NCI-H460 (cell line): ENCODE measurements at regions not wholly inside any gene's neighbourhood (a gene's known extent, or its start where the extent isn't known, plus 50 kb on each side); places are given as distances from the start of the nearest gene placed in this dataset.
"Not testable (repeated sequence)": the region's sequence is repeated elsewhere in the genome, so short reads cannot be mapped to it uniquely, and the experiment has no call there.

Experiments
- DNase-seq: peaks from one replicate; pipeline ENCODE4 v3.0.0-alpha.2; 2016; ENCODE audit warnings: low read depth; ENCODE audit errors: extremely low read depth

DNA sequence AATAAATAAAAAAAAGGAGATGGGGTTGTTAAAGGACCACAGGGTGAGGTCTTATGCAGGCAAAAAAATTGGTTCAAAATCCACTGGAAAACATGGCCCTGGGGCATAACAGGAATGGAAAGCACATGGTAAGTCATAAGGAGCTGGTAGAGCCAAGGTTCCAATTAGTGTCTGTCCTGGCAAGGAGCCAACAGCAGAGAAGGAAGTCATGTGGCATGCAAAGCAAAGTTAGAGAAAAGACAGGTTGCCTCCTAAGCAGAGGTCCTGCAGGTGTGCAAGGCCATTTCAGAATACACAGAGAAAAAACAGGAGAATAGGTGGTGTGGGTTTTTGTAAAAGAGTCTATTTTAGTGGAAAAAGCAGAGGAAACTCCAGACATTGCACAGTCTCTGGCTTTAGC lies 1881.7 kb downstream of the ARAP2 start:
- DNase-seq = no peak

DNA sequence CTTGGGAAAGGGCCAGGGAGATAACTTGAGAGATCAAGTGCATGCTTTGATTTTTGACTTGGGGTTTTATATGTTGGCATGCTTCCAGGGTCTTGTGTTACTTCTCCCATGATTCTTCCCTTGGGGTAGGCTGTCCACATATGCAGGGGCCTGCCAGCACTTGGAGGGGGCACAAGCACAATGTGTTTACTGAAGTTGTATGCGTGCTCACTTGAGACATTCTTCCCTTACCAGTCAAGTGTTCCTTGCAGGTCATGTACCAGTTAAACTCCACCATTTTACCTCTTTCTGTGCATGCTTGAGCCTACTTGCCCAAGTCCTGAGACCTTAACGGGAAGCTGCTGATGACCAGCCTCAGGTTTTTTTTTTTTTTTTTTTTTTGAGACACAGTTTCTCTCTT lies 1880.5 kb downstream of the ARAP2 start:
- no peak for DNase-seq

DNA sequence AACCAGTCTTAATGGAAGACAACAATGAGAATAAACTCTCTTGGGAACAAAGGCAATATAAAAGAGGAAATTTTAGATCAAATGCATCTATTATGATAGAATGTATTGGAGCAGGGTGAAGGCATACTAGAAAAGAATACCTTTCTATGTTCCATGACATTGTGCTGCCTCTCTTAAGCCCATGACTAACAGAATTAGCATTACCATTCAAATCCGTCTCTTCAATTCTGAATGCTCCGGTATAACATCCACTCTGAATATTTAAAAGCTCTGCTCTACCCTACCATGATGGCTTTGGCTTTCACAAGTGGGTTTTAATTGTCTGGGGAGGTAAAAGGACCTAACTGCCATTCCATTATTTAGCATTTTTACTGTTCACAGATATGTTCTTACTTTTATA lies 1878.4 kb downstream of the ARAP2 start:
- no peak for DNase-seq

DNA sequence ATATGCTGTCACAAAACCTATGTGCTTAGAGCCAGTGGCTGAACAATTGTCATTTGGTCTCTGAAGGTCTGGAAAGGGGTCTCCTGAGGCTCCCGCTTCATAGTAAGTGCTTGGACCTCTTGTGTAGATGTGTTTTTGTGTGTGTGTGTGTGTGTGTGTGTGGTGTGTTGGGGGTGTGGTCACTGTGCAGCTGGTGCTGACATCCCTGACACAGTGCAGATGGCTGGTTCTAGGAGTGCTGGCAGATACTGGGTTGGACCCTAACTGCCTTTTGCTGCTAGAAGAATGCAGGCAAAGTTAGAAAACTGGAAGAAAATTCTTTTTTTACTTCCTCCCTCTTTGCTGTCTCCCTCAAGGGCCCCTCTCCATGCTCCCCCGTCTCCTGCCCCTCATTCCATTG lies 1872.6 kb downstream of the ARAP2 start:
- no peak for DNase-seq

DNA sequence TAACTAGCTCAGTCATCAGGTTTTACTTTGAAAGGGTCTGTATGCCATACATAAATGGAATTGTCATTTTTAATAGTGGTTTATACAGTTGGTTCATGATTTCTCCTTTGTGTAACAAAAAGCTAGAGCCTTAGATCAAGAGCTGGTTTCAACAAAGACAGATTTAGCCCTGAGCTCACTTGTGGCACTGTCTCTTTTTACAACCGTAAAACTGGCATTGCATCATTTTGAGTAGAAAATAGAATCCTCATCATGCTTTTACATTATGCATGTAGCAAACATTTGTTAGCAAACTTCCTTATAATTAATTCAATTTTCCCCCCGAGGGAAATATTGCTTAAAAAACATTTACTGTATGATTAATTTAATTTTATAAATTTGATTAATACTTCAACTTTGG lies 1871.5 kb downstream of the ARAP2 start:
- no peak for DNase-seq

DNA sequence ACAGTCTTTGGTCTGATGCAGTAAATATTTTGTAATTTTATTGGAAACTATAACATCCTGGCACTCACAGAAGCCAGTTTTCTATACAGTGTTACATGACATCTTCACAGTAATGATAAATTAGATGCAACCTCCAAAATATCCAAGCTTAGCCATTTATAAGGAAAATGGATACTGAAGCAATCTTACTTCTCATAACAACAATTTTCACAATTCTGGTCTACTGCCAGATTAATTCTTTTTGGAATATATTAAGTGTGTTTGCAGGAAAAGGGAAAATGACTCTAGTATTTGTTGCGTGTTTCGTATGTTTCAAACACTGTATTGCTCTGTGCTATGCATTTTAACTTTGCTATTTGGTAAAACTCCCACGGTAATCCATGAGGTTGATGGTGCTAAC lies 1870.9 kb downstream of the ARAP2 start:
- DNase-seq = no peak

DNA sequence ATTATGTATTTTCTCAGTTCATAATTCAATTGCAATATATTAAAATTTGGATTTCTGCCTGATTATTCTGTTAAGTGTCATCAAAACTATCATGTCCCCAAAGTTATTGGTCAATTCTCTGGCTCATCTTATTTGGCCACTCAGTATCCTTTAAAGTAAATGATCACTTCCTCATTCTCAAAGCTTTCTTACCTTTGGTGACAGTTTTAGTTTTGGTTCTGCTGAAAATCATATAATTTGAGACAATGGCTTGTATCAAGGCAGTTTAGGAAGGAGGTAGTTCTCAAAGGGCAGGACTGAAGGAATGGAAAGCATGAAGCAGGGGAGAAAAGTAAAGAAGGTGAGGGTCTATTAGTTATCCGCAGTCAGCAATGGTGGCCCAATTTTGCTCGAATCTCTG lies 1832.1 kb downstream of the ARAP2 start:
- DNase-seq = no peak

DNA sequence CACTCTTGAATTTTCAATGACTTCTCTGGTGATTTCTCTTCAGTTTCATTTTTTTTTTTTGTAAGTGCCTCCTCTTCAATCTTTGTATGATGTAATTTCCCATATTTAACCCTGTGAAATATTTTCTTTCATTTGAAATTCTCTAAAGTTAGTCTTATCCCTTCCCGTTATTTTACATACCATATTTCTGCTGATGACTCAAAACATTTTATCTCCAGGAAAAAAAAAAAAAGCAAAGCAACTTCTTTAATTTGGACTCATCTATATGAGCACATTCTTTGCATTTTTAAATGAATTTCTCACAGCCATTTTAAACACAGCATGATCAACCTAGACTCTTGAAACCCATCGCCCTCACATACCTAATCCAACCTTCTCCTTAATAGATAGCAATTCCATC lies 1831.4 kb downstream of the ARAP2 start:
- DNase-seq = no peak

DNA sequence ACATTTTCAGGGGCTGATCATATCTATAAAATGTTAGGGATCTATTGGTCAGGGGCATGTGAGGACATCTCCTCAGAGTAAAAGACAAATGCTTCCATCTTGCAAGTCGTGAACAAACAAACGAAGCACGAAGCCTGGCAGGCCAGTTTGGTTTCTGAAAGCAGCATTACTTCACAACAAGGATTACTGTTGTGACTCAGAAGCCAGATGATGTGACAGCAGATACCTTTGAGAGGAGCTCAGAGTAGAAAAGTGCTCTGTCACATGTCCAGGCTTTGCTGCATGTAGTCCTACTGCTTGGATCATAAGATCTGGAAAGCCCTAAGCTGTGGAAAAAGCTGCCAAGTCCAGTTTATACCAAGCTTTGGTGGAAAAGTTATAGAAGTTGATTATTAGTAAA lies 1827.2 kb downstream of the ARAP2 start:
- no peak for DNase-seq

DNA sequence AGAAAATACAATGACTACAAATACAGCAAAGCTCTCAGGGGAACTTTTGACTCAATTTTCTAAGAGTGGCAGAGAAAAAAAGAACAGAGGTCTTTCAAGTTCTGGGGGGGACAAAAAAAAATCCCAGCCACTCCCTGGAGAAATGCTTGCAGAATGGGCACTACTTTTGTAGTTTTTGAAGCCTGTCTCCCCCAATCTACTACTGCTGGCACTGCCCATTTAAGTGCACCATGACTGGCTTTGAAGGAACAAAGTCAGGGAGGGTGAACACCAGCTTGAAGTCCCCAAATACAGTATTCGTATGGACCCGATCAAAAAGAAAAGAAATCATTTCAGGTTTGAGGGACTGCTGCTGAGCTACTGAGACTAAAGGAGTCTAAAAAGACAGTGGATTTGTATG lies 1824.4 kb downstream of the ARAP2 start:
- no peak for DNase-seq

DNA sequence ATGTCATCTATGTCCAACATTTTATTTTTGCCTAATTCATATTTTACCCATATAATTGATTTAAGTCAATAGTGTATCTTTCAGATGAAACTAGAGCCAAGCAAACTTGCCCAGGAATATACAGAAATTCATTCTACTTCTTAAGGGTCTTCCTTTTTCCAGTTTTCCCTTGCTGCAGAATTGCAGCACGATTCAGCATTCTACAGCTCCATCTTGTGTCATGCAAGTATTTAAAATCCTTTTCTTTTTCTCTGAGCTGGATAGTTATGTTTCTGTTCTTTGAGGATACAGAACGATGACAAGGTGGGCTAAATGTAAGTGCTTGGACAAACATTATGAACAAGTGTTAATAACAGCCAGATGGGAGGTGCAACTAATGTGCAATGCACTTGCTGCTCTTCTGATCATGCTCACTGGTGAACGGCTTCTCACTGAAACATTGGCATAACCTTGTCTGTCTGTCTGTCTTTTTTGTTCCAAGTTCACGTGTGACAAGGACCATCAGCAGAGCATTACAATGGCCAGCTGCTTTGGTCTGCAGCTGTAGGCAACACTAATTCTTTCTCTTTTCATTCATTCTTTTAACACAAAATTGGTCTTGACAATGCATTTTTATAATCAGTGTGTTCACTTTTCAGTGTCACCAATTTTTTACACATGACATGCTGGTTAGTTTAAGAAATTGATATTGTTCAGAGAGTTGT lies 1821.7 kb downstream of the ARAP2 start:
- no peak for DNase-seq

DNA sequence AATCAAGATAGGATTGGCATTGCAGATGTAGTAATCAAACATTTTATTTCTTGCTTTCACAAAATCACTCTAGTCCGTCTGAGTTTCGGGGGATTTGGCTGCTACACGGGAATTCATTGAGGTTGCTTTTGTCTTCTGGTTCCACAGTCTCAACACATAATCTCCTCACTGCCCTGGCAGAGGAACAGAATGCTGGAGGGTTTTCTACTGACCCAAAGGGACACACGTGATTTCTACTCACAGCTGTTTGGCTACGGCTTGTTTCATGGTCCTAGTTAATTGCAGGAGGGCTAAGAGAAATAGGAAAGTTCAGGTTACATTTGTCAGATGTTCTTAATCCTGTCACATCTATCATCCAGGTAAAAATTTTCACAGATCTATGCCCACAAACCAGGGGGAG lies 1811.6 kb downstream of the ARAP2 start:
- DNase-seq = no peak

DNA sequence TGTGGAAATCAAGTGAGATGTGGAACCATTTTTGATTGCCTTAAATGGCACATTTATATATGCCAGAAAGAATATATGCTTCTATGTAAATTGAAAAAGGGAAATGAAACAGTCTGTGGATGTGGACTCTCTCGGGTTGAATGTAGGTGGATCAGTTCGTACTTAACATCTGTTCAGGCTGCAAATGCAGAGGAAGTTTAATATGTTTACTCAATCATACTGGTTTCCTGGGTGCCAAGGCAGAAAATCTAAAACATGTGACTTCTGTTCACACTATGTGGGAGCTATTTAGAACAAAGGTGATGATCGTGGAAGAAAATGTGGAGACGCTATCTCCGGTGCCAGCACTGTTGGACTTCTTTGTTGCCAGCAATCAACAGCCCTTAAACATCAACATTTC lies 1809.9 kb downstream of the ARAP2 start:
- not testable (repeated sequence) for DNase-seq

DNA sequence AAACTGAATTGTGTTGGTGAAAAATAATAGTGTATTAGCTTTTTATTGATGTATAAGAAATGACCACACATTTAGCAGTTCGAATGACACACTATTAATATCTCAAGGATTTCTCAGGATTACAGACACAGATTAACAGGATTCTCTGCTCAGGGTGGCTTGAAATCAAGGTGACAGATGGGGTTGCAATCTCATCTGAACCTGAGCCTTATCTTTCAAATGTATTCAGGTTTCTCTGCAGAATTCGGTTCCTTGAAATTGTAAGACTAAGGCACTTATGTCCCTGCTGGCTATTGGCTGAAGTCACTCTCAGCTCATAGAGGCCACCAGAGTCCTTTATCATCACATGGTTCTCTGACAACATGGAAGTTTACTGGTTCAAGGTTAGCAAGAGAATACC lies 1780.1 kb downstream of the ARAP2 start:
- DNase-seq = no peak

DNA sequence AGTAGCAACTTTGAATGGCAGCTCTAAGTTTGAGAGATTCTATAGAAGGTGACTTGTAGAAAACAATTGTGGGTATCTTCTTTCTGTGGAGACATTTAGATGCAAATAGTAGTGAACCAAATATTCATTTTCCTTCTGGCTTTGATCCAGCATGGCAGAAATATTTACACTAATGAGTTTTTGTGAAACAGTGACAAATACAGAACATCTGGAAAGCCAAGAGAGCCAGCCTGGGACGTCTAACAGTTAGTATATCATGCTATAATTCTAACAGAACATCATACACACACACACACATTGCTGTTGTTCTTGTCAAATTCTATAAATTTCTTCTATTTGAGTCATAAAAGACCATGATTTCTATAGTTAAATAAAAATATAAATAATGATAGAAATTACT lies 1777.9 kb downstream of the ARAP2 start:
- DNase-seq = no peak

DNA sequence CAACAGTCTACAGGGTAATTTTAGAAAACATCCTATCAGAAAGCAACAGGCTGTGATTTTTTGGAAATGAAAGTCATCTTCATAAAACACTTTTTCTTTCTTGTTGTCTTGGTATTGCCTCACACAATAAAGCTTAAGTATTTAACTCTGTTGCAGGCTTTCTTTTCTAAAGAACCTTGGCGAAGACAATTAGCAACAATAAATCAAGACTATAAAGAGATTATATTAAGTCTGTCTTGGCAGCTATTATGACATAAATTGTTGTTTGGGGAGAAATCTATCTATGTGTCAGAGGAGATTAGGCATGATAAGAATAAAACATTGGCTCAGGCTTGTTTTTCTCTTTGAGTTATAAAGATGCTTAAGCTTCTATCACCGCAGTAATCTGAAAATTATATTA lies 1774.8 kb downstream of the ARAP2 start:
- DNase-seq = no peak

DNA sequence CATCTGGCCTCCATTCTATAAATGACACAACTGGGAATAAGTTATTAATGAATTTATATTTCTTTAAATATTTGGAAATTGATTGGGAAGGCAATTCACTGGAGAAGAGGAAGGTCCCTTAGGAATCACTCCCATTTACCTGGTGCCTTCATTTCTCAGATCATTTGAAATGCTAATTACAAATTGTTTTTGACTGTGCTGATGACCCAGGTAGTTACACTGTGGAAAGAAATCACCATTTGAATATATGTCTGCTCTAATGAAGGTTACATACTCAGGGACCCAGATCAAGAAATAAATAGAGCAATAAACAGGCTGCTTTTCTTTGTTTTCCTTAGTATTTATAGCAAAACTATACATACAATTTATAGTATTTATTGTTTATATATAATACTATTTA lies 1759.1 kb downstream of the ARAP2 start:
- DNase-seq = no peak

DNA sequence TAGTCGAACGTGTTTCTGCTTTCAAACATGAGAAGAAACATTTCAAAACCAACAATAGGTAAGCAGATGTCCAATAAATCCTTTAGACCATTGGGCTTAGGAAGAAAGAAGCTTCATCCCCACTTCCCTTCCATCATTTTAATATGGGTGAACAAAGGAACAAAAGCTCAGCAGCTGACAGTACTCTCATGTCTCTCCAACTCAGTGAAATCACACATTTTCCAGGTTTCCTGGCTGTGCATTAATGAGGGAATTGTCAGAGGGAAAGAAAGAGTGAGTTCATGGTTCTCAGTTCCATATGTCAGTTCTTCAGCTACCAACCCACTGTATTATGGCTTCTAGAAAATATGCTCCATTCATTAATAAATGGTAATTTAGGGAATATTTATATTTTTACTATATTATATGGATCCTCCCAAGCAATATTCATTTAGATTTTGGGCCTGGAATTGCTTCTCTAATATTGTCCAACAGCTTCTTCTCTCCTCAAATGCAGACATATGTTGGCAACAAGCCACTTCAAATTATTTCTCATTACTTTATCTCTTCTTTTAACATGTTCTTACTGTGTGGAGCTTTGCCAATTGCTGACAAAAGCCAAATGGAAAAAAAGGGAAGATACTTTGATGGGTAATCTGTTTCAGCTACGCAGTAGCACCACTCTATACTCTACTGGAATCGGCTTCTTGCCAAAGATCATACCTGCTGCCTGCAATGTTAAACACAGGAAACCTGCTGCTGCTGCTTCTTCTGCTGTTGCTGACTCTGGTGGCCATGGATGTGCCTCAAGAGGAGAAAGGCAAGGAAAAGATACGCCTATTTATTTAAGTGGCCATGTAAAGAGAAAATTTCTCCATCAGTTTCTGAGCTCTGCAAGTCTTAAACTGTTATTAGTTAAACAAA lies 1757.6 kb downstream of the ARAP2 start:
- DNase-seq = no peak

DNA sequence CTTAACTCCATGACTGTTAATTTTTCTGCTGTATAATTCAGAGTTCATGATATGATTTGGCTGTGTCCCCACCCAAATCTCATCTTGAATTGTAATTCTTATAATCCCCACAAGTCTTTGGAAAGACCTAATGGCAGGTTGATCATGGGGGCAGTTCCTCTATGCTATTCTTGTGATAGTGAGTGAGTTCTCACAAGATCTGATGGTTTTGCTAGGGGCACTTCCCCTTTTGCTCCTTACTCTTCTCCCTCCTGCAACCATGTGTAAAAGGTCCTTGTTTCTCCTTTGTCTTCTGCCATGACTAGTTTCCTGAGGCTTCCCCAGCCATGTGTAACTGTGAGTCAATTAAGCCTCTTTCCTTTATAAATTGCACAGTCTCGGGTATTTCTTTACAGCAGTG lies 1751.9 kb downstream of the ARAP2 start:
- DNase-seq = no peak

DNA sequence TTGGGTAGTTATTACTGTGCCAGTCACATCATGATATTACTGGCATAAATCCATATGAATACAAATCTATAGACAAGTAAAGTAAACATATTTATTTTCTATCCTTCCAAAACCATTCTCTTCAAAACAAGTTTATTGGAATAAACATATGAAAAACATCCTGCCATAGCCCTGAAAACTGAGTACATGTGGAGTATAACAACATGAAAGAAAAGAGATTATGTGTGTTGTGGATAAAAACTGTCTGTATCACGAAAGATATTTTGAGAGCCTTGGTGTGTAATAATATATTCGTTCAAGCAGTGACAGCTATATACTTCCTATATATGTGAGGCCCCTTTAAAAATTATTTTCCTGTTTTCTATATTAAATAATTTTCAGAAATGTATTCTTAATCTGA lies 1742.2 kb downstream of the ARAP2 start:
- no peak for DNase-seq

DNA sequence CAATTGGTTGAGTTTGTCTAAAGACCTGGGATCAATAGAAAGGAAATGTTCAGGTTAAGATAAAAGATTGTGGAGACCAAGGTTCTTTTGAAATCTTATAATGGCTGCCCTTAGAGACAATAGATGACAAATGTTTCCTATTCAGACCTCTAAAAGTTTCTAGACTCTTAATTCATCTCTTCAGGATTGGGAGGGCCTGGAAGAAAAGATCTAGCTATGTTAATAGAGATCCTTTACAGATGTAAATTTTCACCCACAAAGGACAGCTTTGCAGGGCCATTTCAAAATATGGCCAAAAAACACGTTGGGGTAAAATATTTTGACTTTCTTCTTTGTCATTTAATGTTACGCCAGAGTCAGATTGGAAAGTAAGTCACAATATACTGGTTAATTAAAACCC lies 1739.6 kb downstream of the ARAP2 start:
- DNase-seq = not testable (repeated sequence)

DNA sequence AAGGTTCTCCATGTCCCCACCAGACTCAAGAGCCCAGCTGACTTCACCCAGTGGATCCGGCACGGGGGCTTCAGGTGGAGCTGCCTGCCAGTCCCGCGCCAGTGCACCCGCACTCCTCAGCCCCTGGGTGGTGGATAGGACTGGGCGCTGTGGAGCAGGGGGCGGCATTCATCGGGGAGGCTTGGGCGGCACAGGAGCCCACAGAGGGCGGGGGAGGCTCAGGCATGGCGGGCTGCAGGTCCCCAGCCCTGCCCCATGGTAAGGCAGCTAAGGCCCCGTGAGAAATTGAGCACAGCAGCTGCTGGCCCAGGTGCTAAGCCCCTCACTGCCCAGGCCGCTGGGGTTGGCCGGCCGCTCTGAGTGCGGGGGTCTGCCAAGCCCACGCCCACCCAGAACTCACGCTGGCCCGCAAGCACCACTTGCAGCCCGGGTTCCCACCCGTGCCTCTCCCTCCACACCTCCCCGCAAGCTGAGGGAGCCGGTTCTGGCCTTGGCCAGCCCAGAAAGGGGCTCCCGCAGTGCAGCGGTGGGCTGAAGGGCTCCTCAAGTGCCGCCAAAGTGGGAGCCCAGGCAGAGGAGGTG lies 1737.7 kb downstream of the ARAP2 start:
- not testable (repeated sequence) for DNase-seq
